ENCODE measurements at regions not wholly inside any gene's neighbourhood (a gene's known extent, or its start where the extent isn't known, plus 50 kb on each side); places are given as distances from the start of the nearest gene placed in this dataset.

- TF ChIP-seq POLR2A (IDR thresholded peaks at IDR 0.05) = no peak
- no peak for TF ChIP-seq EP300 (IDR thresholded peaks at IDR 0.05)
These were observed 2535.1 kb downstream of the ARAP2 start for GRCh38 chr4:33709247-33709646.
